ENCODE measurements at regions not wholly inside any gene's neighbourhood (a gene's known extent, or its start where the extent isn't known, plus 50 kb on each side); places are given as distances from the start of the nearest gene placed in this dataset.
"Not testable (repeated sequence)": the region's sequence is repeated elsewhere in the genome, so short reads cannot be mapped to it uniquely, and the experiment has no call there.

DNA sequence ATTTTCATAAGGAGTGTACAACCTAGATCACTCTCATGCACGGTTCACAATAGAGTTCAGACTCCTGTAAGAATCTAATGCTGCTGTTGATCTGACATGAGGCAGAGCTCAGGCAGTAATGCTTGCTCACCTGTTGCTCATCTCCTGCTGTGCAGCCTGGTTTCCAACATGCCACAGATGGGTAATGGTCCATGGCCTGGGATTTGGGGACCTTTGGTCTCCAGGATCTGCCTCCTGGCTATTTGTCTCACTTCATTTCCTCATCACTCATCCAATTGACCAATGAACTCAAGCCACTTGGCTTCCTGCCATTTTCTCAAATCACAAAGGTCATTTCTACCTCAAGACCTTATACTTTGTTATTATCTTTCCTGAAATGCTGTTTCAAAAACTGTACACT, 786.1 kb downstream of the ANKRD7 start:
- TF ChIP-seq CTCF (IDR thresholded peaks at IDR 0.05; ENCODE audit: borderline replicate concordance, control extremely low read depth, extremely low read depth, insufficient read depth, missing control alignments): no peak

GRCh38 chr7:119026391-119026790, 801.9 kb downstream of the ANKRD7 start:
- in situ Hi-C loops (cut with MboI; ENCODE audit: low sequenced_read_pairs, unreplicated experiment): no loop called here
- DNase-seq (ENCODE audit: low spot score): no peak

More for the DNA sequence above, 786.1 kb downstream of the ANKRD7 start:
- in situ Hi-C loops (cut with MboI; ENCODE audit: low sequenced_read_pairs, unreplicated experiment): no loop called here
- no peak for DNase-seq (ENCODE audit: low spot score)

DNA sequence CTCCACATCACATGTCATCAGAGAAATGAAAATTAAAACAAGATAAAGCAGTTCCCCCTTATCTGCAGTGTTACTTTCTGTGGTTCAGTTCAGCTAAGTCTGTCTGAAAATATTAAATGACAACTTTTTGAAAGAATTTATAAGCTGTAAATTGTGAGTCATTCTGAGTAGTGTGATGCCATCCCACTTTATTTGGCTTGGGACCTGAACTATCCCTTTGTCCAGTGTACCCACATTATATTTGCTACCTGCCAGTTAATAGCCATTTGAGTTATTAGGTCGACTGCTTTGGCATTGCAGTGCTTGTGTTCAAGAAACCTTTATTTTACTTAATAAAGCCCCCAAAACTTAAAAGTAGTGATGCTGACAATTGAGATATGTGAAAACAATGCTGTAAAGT, 804.2 kb downstream of the ANKRD7 start:
- TF ChIP-seq CTCF (IDR thresholded peaks at IDR 0.05; ENCODE audit: borderline replicate concordance, control extremely low read depth, extremely low read depth, insufficient read depth, missing control alignments): no peak
- no peak for DNase-seq (ENCODE audit: low spot score)
- in situ Hi-C loops (cut with MboI; ENCODE audit: low sequenced_read_pairs, unreplicated experiment): no loop called here

More at GRCh38 chr7:119026391-119026790, 801.9 kb downstream of the ANKRD7 start:
- TF ChIP-seq CTCF (IDR thresholded peaks at IDR 0.05; ENCODE audit: borderline replicate concordance, control extremely low read depth, extremely low read depth, insufficient read depth, missing control alignments): no peak

GRCh38 chr7:119032136-119032535, 807.6 kb downstream of the ANKRD7 start:
- DNase-seq (ENCODE audit: low spot score); in situ Hi-C loops (cut with MboI; ENCODE audit: low sequenced_read_pairs, unreplicated experiment): not testable (repeated sequence)

- no peak for DNase-seq (ENCODE audit: low spot score)
- no peak for TF ChIP-seq CTCF (IDR thresholded peaks at IDR 0.05; ENCODE audit: borderline replicate concordance, control extremely low read depth, extremely low read depth, insufficient read depth, missing control alignments)
- in situ Hi-C loops (cut with MboI; ENCODE audit: low sequenced_read_pairs, unreplicated experiment): no loop called here
Measured at GRCh38 chr7:119033641-119034040, 809.1 kb downstream of the ANKRD7 start.

- TF ChIP-seq CTCF (IDR thresholded peaks at IDR 0.05; ENCODE audit: borderline replicate concordance, control extremely low read depth, extremely low read depth, insufficient read depth, missing control alignments): no peak
- in situ Hi-C loops (cut with MboI; ENCODE audit: low sequenced_read_pairs, unreplicated experiment): no loop called here
- no peak for DNase-seq (ENCODE audit: low spot score)
Measured at GRCh38 chr7:119037941-119038340, 813.4 kb downstream of the ANKRD7 start.

DNA sequence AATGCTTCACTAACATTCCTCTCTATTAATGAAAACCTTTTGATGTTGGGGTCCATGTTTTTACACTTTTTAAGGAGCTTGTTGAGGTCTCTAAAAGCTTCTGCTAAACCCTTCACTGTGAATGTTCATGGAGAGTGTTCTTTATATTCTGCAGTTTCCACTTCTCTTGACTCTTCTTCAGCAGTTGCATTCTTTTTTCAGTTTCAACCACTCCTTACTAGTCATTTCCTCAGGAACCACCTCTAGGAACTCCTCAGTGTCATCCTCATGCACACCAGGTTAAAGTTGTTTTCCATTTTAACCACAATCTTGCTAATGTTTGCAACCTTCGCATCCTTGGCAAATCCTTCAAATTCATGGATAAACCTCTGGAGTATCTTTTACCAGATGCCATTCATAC, 821.6 kb downstream of the ANKRD7 start:
- in situ Hi-C loops (cut with MboI; ENCODE audit: low sequenced_read_pairs, unreplicated experiment): no loop called here
- no peak for DNase-seq (ENCODE audit: low spot score)
- TF ChIP-seq CTCF (IDR thresholded peaks at IDR 0.05; ENCODE audit: borderline replicate concordance, control extremely low read depth, extremely low read depth, insufficient read depth, missing control alignments): no peak

Measured in GM13976 (cell line).